HEK293 (cell line): ENCODE measurements at regions not wholly inside any gene's neighbourhood (a gene's known extent, or its start where the extent isn't known, plus 50 kb on each side); places are given as distances from the start of the nearest gene placed in this dataset.
"Not testable (repeated sequence)": the region's sequence is repeated elsewhere in the genome, so short reads cannot be mapped to it uniquely, and the experiment has no call there.

Experiments
- CTCF ChIA-PET: fragments of 350-600 bp; formaldehyde crosslinking; extraction: SDS; loops from one replicate; lab custom pipeline; 2021; ENCODE audit warnings: antibody characterized with exemption; lab: Yijun Ruan, JAX
- POLR2A ChIA-PET: fragments of 300-600 bp; formaldehyde crosslinking; extraction: SDS; loops from one replicate; lab custom pipeline; 2020; ENCODE audit warnings: antibody characterized with exemption, inconsistent platforms; lab: Yijun Ruan, JAX
- H3K27ac ChIP-seq: fragments of 200-500 bp; sonication (Bioruptor generic); 2 replicates; pipeline ENCODE4 v1.5.1; 2014; ENCODE audit warnings: low read depth, low read length, control low read depth, inconsistent platforms; ENCODE audit errors: extremely low read depth
- H3K36me3 ChIP-seq, 2 experiments: fragments of 200-500 bp in 1 of 2; sonication (Bioruptor generic) in 1 of 2; 1 replicate in 1 of 2; 2 replicates in 1 of 2; pipeline ENCODE4 v1.5.1; 2014 to 2017; ENCODE audit warnings: inconsistent platforms in 2 of 2, low read length in 2 of 2; ENCODE audit not compliant: control insufficient read depth in 2 of 2, insufficient read depth in 1 of 2
- H3K4me1 ChIP-seq: fragments of 200-500 bp; sonication (Bioruptor generic); 2 replicates; pipeline ENCODE4 v1.5.1; 2014; ENCODE audit warnings: mild to moderate bottlenecking, low read length, inconsistent platforms; ENCODE audit not compliant: control insufficient read depth, insufficient read depth
- H3K4me3 ChIP-seq: 2 replicates; pipeline ENCODE4 v1.5.1; 2011; ENCODE audit warnings: low read depth, mild to moderate bottlenecking, control low read depth, low read length, moderate library complexity
- H3K9me3 ChIP-seq: fragments of 200-500 bp; sonication (Bioruptor generic); 2 replicates; pipeline ENCODE4 v1.5.1; 2014; ENCODE audit warnings: low read depth, low read length, inconsistent platforms; ENCODE audit not compliant: control insufficient read depth, insufficient read depth
- EGR2 ChIP-seq: fragments of 450-650 bp; formaldehyde crosslinking; IDR thresholded peaks from 2 replicates; pipeline ENCODE4 v1.5.1; 2016; ENCODE audit warnings: low read depth, missing biosample characterization, missing genetic modification characterization
- KLF8 ChIP-seq: fragments of 450-650 bp; formaldehyde crosslinking; IDR thresholded peaks from 2 replicates; pipeline ENCODE4 v1.5.1; 2016; ENCODE audit warnings: missing biosample characterization, missing genetic modification characterization
- MYNN ChIP-seq: fragments of 450-650 bp; formaldehyde crosslinking; IDR thresholded peaks from 2 replicates; pipeline ENCODE4 v1.5.1; 2016; ENCODE audit warnings: missing biosample characterization, missing genetic modification characterization, borderline replicate concordance
- ZNF174 ChIP-seq: fragments of 450-650 bp; formaldehyde crosslinking; IDR thresholded peaks from 2 replicates; pipeline ENCODE4 v1.5.0; 2017; ENCODE audit warnings: missing biosample characterization, mild to moderate bottlenecking, missing genetic modification characterization
- ZNF24 ChIP-seq: fragments of 450-650 bp; formaldehyde crosslinking; IDR thresholded peaks from 2 replicates; pipeline ENCODE4 v1.5.1; 2016; ENCODE audit warnings: missing biosample characterization, missing genetic modification characterization
- ZNF274 ChIP-seq, 2 experiments: fragments of 200-500 bp in 1 of 2; fragments of 450-650 bp in 1 of 2; sonication (Bioruptor generic) in 1 of 2; formaldehyde crosslinking in 1 of 2; IDR thresholded peaks; 2 replicates each; pipeline versions ENCODE4 v1.5.1 to v1.6.1; 2014 to 2016; ENCODE audit warnings: borderline replicate concordance in 1 of 2, inconsistent platforms in 1 of 2, low read length in 1 of 2, missing biosample characterization in 1 of 2, missing genetic modification characterization in 1 of 2
- ZNF311 ChIP-seq: fragments of 450-650 bp; formaldehyde crosslinking; IDR thresholded peaks from 2 replicates; pipeline ENCODE4 v1.5.1; 2017; ENCODE audit warnings: missing biosample characterization, missing genetic modification characterization, borderline replicate concordance
- ZNF416 ChIP-seq: fragments of 450-650 bp; formaldehyde crosslinking; IDR thresholded peaks from 2 replicates; pipeline ENCODE4 v1.5.1; 2016; ENCODE audit warnings: missing biosample characterization, missing genetic modification characterization
- ZNF529 ChIP-seq: fragments of 450-650 bp; formaldehyde crosslinking; IDR thresholded peaks from 2 replicates; pipeline ENCODE4 v1.5.1; 2017; ENCODE audit warnings: missing genetic modification characterization, missing biosample characterization; ENCODE audit not compliant: insufficient replicate concordance
- ZNF530 ChIP-seq: fragments of 450-650 bp; formaldehyde crosslinking; IDR thresholded peaks from 2 replicates; pipeline ENCODE4 v1.5.1; 2016; ENCODE audit warnings: low read depth, missing biosample characterization, missing genetic modification characterization
- ZNF560 ChIP-seq: fragments of 450-650 bp; formaldehyde crosslinking; IDR thresholded peaks from 2 replicates; pipeline ENCODE4 v1.5.1; 2017; ENCODE audit warnings: missing biosample characterization, missing genetic modification characterization, borderline replicate concordance
- ZNF623 ChIP-seq: fragments of 450-650 bp; formaldehyde crosslinking; IDR thresholded peaks from 2 replicates; pipeline ENCODE4 v1.5.1; 2016; ENCODE audit warnings: missing biosample characterization, missing genetic modification characterization
- ZNF768 ChIP-seq: fragments of 450-650 bp; formaldehyde crosslinking; IDR thresholded peaks from 2 replicates; pipeline ENCODE4 v1.5.1; 2018; ENCODE audit warnings: missing biosample characterization, mild to moderate bottlenecking, missing genetic modification characterization
- ZNF837 ChIP-seq: fragments of 450-650 bp; formaldehyde crosslinking; IDR thresholded peaks from 2 replicates; pipeline ENCODE4 v1.5.1; 2016; ENCODE audit warnings: missing biosample characterization, missing genetic modification characterization
- TF ChIP-seq, protein P1 (sequence below): fragments of 450-650 bp; formaldehyde crosslinking; IDR thresholded peaks from 2 replicates; pipeline ENCODE4 v1.5.1; 2016; ENCODE audit warnings: missing biosample characterization, missing genetic modification characterization
- TF ChIP-seq, protein P2 (sequence below): fragments of 450-650 bp; formaldehyde crosslinking; IDR thresholded peaks from 2 replicates; pipeline ENCODE4 v1.5.1; 2016; ENCODE audit warnings: missing biosample characterization, missing genetic modification characterization
- TF ChIP-seq, protein P3 (sequence below): IDR thresholded peaks from 2 replicates; pipeline ENCODE4 v1.6.1; 2011; ENCODE audit warnings: mild to moderate bottlenecking, low read depth, low read length, borderline replicate concordance
- TF ChIP-seq, protein P4 (sequence below): fragments of 450-650 bp; formaldehyde crosslinking; conservative IDR thresholded peaks from 2 replicates; pipeline ENCODE4 v1.5.1; 2016; ENCODE audit warnings: low read depth, missing biosample characterization, missing genetic modification characterization

DNA sequence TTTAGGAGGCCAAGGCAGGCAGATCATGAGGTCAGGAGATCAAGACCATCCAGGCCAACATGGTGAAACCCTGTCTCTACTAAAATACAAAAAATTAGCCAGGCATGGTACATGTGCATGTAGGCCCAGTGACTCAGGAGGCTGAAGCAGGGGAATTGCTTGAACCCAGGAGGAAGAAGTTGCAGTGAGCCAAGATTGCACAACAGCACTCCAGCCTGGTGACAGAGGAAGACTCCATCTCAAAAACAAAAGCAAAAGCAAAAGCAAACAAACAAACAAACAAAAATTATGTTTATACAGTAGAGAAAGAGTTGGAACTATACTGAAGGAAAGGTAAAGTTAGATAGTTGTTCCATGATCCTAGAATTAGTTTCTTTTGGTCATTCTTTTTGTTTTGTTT, 564.9 kb upstream of the GRID2 start:
- H3K9me3 ChIP-seq, CTCF ChIA-PET, H3K36me3 ChIP-seq, POLR2A ChIA-PET, H3K4me3 ChIP-seq, H3K4me1 ChIP-seq, H3K27ac ChIP-seq: not testable (repeated sequence)

DNA sequence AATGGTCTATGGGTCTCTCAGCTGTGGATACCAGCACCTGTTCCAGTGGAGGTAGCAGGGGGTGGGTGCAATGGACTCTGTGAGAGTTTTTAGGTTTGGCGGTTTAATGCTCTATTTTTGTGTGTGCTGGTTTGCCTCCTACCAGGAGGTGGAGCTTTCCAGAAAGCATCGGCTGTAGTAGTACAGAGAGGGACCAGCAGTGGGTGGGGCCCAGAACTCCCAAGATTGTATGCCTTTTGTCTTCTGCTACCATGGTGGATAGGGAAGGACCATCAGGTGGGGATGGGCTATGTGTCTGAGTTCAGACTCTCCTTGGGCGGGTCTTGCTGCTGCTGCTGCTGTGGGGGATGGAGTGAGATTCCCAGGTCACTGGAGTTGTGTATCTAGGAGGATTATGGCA, 557.2 kb upstream of the GRID2 start:
- Histone ChIP-seq H3K9me3 (no peaks in the 10 kb centered on the region), H3K27ac (no peak overlapping the region), H3K36me3 (no peaks in the 10 kb centered on the region), H3K4me1 (no peaks in the 10 kb centered on the region), H3K4me3 (no peak overlapping the region)
- POLR2A ChIA-PET, result no interaction called here
- CTCF ChIA-PET, result no interaction called here
- TF ChIP-seq, protein P1, sequence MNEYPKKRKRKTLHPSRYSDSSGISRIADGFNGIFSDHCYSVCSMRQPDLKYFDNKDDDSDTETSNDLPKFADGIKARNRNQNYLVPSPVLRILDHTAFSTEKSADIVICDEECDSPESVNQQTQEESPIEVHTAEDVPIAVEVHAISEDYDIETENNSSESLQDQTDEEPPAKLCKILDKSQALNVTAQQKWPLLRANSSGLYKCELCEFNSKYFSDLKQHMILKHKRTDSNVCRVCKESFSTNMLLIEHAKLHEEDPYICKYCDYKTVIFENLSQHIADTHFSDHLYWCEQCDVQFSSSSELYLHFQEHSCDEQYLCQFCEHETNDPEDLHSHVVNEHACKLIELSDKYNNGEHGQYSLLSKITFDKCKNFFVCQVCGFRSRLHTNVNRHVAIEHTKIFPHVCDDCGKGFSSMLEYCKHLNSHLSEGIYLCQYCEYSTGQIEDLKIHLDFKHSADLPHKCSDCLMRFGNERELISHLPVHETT (tag by site-specific recombination), result no peak
- no peak for TF ChIP-seq ZNF174

DNA sequence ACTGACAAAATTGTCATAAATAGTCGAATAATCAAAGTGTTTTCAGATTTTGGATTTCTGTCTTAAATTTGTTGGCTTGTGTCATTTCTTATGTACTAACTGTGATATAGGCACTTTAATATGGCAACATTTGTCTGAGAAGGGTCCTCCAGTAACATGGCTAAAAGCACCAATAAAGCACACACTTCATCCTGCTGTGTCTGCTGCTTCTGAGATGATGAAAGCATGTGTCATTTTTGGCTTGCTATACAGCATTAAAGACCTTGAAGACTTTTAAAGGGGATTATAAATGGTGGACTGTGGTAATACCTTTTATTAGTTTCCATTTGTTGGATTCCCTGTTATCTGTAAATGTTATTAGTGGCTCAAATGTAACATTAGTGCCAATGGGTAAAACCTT, 551.8 kb upstream of the GRID2 start:
- no peak overlapping the region for H3K27ac ChIP-seq
- H3K4me1 ChIP-seq, result no peaks in the 10 kb centered on the region
- ChIA-PET CTCF (no interaction called here), POLR2A (no interaction called here)
- H3K9me3 ChIP-seq, result no peaks in the 10 kb centered on the region
- no peak overlapping the region for H3K4me3 ChIP-seq
- H3K36me3 ChIP-seq, result no peaks in the 10 kb centered on the region
- TF ChIP-seq, protein P2, sequence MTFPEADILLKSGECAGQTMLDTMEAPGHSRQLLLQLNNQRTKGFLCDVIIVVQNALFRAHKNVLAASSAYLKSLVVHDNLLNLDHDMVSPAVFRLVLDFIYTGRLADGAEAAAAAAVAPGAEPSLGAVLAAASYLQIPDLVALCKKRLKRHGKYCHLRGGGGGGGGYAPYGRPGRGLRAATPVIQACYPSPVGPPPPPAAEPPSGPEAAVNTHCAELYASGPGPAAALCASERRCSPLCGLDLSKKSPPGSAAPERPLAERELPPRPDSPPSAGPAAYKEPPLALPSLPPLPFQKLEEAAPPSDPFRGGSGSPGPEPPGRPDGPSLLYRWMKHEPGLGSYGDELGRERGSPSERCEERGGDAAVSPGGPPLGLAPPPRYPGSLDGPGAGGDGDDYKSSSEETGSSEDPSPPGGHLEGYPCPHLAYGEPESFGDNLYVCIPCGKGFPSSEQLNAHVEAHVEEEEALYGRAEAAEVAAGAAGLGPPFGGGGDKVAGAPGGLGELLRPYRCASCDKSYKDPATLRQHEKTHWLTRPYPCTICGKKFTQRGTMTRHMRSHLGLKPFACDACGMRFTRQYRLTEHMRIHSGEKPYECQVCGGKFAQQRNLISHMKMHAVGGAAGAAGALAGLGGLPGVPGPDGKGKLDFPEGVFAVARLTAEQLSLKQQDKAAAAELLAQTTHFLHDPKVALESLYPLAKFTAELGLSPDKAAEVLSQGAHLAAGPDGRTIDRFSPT (tag by site-specific recombination), result no peak
- no peak for TF ChIP-seq EGR2 (tag by site-specific recombination)
- TF ChIP-seq ZNF311 (tag by site-specific recombination), result no peak
- no peak for TF ChIP-seq ZNF529 (tag by site-specific recombination)
- no peak for TF ChIP-seq ZNF768 (tag by site-specific recombination)
- no peak for TF ChIP-seq ZNF530 (tag by site-specific recombination)
- TF ChIP-seq, protein P1 (tag by site-specific recombination), result no peak
- TF ChIP-seq, protein P3, sequence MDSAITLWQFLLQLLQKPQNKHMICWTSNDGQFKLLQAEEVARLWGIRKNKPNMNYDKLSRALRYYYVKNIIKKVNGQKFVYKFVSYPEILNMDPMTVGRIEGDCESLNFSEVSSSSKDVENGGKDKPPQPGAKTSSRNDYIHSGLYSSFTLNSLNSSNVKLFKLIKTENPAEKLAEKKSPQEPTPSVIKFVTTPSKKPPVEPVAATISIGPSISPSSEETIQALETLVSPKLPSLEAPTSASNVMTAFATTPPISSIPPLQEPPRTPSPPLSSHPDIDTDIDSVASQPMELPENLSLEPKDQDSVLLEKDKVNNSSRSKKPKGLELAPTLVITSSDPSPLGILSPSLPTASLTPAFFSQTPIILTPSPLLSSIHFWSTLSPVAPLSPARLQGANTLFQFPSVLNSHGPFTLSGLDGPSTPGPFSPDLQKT, result no peak
- TF ChIP-seq ZNF24, result no peak
- no peak for TF ChIP-seq ZNF416 (tag by site-specific recombination)
- TF ChIP-seq, protein P4, sequence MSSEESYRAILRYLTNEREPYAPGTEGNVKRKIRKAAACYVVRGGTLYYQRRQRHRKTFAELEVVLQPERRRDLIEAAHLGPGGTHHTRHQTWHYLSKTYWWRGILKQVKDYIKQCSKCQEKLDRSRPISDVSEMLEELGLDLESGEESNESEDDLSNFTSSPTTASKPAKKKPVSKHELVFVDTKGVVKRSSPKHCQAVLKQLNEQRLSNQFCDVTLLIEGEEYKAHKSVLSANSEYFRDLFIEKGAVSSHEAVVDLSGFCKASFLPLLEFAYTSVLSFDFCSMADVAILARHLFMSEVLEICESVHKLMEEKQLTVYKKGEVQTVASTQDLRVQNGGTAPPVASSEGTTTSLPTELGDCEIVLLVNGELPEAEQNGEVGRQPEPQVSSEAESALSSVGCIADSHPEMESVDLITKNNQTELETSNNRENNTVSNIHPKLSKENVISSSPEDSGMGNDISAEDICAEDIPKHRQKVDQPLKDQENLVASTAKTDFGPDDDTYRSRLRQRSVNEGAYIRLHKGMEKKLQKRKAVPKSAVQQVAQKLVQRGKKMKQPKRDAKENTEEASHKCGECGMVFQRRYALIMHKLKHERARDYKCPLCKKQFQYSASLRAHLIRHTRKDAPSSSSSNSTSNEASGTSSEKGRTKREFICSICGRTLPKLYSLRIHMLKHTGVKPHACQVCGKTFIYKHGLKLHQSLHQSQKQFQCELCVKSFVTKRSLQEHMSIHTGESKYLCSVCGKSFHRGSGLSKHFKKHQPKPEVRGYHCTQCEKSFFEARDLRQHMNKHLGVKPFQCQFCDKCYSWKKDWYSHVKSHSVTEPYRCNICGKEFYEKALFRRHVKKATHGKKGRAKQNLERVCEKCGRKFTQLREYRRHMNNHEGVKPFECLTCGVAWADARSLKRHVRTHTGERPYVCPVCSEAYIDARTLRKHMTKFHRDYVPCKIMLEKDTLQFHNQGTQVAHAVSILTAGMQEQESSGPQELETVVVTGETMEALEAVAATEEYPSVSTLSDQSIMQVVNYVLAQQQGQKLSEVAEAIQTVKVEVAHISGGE (tag by site-specific recombination), result no peak
- no peak for TF ChIP-seq ZNF274 (IDR thresholded peaks at IDR 0.05; ENCODE audit: low read length)
- no peak for TF ChIP-seq ZNF274 (tag by site-specific recombination; IDR thresholded peaks at IDR 0.05; ENCODE audit: borderline replicate concordance)
- no peak for TF ChIP-seq ZNF837
- no peak for TF ChIP-seq KLF8 (tag by site-specific recombination)
- no peak for TF ChIP-seq MYNN (tag by site-specific recombination)
- TF ChIP-seq ZNF560, result no peak
- TF ChIP-seq ZNF623 (tag by site-specific recombination), result no peak
